T-helper 2 cell treated with Interferon-gamma antibody and Interleukin-4, amounts not matched to agents 5 μg/mL and 100 μg/mL, for 36 hours (primary cell): ENCODE measurements at regions not wholly inside any gene's neighbourhood (a gene's known extent, or its start where the extent isn't known, plus 50 kb on each side); places are given as distances from the start of the nearest gene placed in this dataset.
A peak's percentile ranks its signal among the peaks of the same experiment; 100 is the strongest.

Experiments used
- DNase-seq: peaks from one replicate; pipeline ENCODE4 v3.0.0; 2021; ENCODE audit warnings: low spot score
- H3K27ac Mint-ChIP-seq: one replicate; pipeline ENCODE4 v1.8.0; 2021; ENCODE audit warnings: mild to moderate bottlenecking, mixed read lengths
- H3K27me3 Mint-ChIP-seq: one replicate; pipeline ENCODE4 v1.8.0; 2021; ENCODE audit warnings: low read depth, mixed read lengths
- H3K36me3 Mint-ChIP-seq: one replicate; pipeline ENCODE4 v1.8.0; 2021; ENCODE audit warnings: low read depth, mixed read lengths
- H3K4me1 Mint-ChIP-seq: one replicate; pipeline ENCODE4 v1.8.0; 2021; ENCODE audit warnings: low read depth, mixed read lengths
- H3K4me3 Mint-ChIP-seq: one replicate; pipeline ENCODE4 v1.8.0; 2022; ENCODE audit warnings: mild to moderate bottlenecking, moderate library complexity, mixed read lengths
- H3K9me3 Mint-ChIP-seq: one replicate; pipeline ENCODE4 v1.8.0; 2021; ENCODE audit warnings: mixed read lengths

DNA sequence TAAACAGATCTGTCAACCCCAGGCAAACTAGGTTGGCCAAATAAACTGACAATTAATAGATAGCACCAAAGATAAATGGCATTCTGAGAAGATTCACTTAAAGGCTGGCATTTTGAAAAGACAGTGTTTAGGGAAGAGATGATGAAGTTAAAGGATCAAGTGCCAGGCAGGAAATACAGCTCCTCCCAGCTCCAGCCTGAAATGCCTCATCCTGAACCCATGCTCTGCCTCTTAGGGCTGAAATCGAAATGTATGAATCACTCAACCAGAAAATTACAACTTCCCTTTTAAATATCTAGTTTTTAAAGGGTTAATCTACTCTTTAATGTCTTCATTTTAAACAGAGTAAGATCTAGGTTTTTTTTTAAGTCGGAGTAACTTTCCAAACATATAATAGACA lies 171.2 kb upstream of the UBL3 start:
- DNase-seq = no peak
- Mint-ChIP-seq H3K27ac (no peak overlapping the region), H3K36me3 (no peaks in the 10 kb centered on the region), H3K4me3 (no peak overlapping the region), H3K4me1 (no peaks in the 10 kb centered on the region), H3K27me3 (peaks cover 13% of the 10 kb centered on the region), H3K9me3 (no peaks in the 10 kb centered on the region)

DNA sequence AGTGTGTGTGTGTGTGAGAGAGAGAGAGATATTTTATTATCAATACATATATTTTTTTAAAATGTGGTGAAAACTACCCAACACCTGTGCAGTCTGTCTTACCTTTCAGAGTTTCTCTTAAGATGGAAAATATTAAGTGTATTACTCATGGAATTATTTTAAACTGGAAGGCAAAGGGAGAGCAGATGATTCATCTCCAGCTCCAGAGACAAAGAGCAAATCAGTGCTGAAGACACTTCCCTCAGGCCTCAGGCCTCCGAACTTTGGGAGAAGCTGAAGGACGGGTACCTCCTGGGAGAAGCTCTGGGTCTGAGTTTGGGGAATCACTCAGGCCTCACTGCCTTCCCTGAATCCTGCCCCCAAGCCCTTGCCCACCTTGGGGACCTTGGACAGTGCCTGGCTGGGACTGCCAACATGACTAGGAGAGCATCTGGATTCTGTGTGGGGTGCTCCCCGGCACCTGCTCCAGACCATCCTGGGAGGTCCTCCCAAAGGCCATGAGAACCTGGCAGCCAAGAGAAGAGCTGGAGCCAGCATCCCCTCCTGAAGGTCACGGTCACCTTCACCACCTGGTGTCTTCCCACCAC lies 170.4 kb upstream of the UBL3 start:
- Mint-ChIP-seq H3K4me3 (no peak overlapping the region), H3K4me1 (no peaks in the 10 kb centered on the region), H3K9me3 (no peaks in the 10 kb centered on the region), H3K36me3 (no peaks in the 10 kb centered on the region), H3K27ac (no peak overlapping the region), H3K27me3 (peaks cover 13% of the 10 kb centered on the region)
- DNase-seq = no peak

DNA sequence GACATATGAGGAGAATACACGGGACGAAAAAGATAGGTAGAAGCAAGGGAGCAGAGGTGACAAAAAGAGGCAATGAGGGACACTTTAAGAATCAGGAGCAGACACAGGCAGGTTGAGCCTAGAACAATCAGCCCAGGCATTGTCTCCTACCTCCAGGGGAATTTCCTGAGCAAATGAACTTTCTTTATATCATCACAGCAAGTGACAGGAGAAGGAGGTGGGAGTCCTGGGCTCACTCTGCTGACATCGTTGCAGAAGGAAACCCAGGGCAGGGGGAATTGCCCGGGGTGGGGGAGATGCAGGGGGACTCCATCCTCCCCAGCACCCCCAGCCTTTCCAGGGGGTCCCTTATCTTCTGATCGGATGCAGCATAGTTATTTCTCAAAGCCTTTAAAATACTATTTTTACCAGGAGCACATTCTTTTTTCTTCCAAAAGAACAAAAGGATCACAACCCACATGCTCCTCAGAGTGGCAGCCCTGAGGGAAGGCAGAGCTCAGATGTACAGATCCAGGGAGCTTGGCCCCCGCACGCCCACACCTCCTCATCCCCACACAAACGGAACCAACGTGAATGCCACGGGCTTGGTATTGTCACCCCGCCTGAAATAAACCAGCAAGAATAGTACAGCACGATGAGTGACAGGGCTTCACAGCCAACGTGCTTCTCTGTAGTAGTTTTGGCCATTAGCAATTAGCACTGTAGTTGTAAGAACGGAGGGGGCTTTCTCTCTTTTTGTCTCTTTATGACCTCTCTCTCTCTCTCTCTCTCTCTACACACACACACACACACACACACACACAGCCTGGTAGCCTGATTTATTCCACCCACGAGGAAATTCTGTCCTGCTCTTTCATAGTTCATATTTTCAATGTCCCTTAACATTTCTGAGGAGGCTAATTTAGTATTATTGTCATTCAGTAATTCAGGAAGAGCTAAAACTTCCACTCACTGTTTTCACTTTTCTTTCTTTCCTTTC lies 169.5 kb upstream of the UBL3 start:
- no peaks in the 10 kb centered on the region for H3K4me1 Mint-ChIP-seq
- H3K4me3 Mint-ChIP-seq = no peak overlapping the region
- DNase-seq = no peak
- peaks cover 13% of the 10 kb centered on the region for H3K27me3 Mint-ChIP-seq
- no peaks in the 10 kb centered on the region for H3K36me3 Mint-ChIP-seq
- no peak overlapping the region for H3K27ac Mint-ChIP-seq
- no peaks in the 10 kb centered on the region for H3K9me3 Mint-ChIP-seq

DNA sequence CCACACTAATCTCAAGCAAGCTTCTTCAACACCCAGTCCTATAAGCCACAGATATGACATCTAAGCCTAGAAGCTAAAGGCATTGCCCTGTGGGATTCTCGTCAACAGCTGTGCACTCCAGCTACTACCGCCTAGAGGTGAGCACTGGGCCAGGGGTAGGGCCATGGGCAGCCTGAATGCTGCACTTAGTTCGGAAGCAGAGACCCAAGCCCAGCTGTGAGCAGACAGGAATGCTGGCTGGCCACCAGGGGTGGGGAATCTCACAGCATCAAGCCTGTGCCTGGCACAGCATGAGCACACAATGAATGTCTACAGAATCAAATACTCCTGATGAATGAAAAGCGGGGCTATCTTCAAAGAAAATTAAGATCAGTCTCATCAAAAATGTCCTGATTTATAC lies 167.5 kb upstream of the UBL3 start:
- Mint-ChIP-seq H3K4me1 (peaks cover 4% of the 10 kb centered on the region), H3K27ac (no peak overlapping the region), H3K4me3 (no peak overlapping the region), H3K9me3 (no peaks in the 10 kb centered on the region), H3K36me3 (no peaks in the 10 kb centered on the region), H3K27me3 (peaks cover 6% of the 10 kb centered on the region)
- DNase-seq = no peak

DNA sequence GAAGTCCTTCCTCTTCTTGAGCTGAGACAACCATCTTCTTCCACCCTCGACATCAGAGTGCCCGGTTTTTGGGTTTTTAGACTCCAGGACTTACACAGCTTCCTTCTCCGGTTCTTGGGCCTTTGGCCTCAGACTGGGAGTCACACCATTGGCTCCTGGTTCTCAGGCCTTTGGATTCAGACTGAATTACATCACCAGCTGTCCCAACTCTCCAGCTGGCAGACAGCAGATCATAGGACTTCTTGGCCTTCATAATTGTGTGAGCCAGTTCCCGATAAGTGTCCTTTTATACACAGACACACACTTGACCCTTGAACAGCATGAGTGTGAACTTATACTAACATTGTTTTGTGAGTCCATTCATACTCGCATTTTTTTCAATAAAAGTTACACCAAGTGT lies 166.0 kb upstream of the UBL3 start:
- no peaks in the 10 kb centered on the region for H3K9me3 Mint-ChIP-seq
- H3K36me3 Mint-ChIP-seq = no peaks in the 10 kb centered on the region
- H3K27me3 Mint-ChIP-seq = peaks cover 3% of the 10 kb centered on the region
- H3K4me1 Mint-ChIP-seq = peaks cover 4% of the 10 kb centered on the region
- H3K27ac Mint-ChIP-seq = no peak overlapping the region
- H3K4me3 Mint-ChIP-seq = no peak overlapping the region
- DNase-seq = no peak

DNA sequence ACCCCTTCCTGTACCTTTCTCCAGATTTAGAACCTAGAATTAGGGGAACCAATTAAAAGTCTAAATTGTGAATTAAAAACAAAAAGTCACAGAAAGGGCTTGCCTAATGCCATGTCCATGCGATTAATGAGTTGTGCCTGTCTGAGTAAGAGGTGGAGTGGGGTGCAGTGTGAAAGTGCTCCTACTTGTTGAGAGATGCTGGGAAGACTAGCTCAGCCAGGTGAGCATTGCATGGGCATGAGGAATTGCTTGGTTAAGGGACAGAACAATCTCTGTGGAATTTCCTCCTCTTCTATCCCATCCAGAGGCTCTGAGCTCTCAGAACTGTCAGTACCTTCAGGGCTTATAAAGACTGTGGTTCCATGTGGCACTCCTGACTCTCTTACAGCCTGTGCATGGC lies 159.0 kb upstream of the UBL3 start:
- Mint-ChIP-seq H3K4me3 (no peak overlapping the region), H3K27me3 (peaks cover 19% of the 10 kb centered on the region), H3K4me1 (peaks cover 26% of the 10 kb centered on the region), H3K36me3 (no peaks in the 10 kb centered on the region), H3K27ac (no peak overlapping the region), H3K9me3 (no peaks in the 10 kb centered on the region)
- DNase-seq = no peak

DNA sequence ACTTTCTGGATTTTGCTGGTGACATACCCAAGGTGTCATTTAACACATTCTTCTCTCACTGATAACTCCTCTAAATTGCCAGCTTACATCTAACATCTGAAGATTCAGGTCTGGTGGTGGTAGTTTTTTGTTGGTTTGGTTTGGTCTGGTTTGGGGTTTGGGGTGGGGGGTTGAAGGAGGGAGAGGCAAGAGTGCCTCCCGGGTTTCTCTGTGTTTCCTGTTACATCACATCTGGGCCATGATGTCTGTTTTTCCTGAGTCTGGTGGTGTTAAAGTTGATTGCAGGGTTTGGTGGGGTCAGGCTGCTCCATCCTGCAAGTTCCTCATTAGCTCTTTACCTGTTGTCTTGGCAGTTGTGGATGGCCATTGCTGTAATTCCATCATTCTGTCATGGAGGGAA lies 155.8 kb upstream of the UBL3 start:
- DNase-seq = no peak
- Mint-ChIP-seq H3K27ac (peak overlapping the region; percentile 19), H3K9me3 (no peaks in the 10 kb centered on the region), H3K36me3 (no peaks in the 10 kb centered on the region), H3K4me3 (peak overlapping the region; percentile 1), H3K4me1 (peaks cover 34% of the 10 kb centered on the region), H3K27me3 (peaks cover 19% of the 10 kb centered on the region)

DNA sequence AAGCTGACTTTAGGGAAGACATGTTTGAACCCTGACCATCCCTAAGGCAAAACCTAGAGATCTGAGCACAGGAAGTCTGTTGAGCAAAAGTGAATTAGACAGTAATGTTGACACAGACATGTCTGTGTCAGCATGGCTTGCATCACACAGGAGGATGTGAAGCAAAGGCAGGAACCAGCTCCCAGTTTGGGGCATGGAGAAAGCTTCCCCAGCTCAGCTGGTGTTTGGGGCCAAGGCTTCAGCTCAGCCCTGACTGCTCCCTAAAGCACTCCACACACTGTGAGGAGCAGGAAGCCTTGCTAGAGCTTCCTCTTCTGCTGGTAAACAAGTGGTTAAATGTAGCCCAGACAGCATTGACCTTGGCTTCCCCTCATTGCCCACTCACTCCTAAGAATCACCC lies 153.8 kb upstream of the UBL3 start:
- no peak for DNase-seq
- H3K4me1 Mint-ChIP-seq = peaks cover 37% of the 10 kb centered on the region
- no peak overlapping the region for H3K4me3 Mint-ChIP-seq
- no peaks in the 10 kb centered on the region for H3K36me3 Mint-ChIP-seq
- no peaks in the 10 kb centered on the region for H3K9me3 Mint-ChIP-seq
- no peak overlapping the region for H3K27ac Mint-ChIP-seq
- H3K27me3 Mint-ChIP-seq = peaks cover 7% of the 10 kb centered on the region

DNA sequence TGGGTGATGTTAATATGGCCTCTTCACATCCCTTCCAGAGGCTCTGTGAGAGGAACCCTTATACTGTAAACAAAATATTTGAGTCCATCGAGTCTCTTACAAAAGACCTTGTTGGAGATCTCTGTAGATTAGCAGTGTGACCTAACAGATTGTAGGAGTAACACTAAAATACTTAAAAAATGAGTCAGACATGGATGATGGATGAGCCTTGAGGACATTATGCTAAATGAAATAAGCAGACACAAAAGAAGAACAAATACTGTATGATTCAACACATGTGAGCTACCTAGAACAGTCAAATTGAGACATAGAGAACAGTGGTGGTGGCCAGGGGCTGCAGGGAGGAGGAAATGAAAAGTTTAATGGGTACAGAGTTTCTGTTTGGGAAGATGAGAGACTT lies 152.2 kb upstream of the UBL3 start:
- peaks cover 38% of the 10 kb centered on the region for H3K4me1 Mint-ChIP-seq
- H3K27me3 Mint-ChIP-seq = no peaks in the 10 kb centered on the region
- H3K36me3 Mint-ChIP-seq = no peaks in the 10 kb centered on the region
- no peaks in the 10 kb centered on the region for H3K9me3 Mint-ChIP-seq
- DNase-seq = no peak
- H3K4me3 Mint-ChIP-seq = no peak overlapping the region
- no peak overlapping the region for H3K27ac Mint-ChIP-seq

DNA sequence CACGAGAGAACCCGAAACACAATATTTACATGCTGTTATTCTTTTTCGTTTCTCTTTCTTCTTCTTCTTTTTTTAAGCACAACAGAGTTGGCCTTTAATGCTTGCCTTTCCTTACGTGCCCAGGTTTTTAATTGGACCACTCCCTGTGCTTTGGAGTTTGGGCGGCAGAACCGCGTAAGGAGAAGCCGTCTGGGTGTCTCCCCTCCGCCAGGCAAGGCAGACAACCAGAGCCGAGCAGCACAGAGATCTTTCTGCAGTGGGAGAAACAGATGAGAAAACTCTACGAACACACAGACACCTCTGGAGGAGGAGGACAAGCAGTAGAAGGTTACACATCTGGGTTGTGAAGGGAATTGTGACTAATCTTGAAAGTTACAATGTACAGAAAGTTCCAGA lies 150.0 kb upstream of the UBL3 start:
- H3K4me1 Mint-ChIP-seq = peaks cover 25% of the 10 kb centered on the region
- no peaks in the 10 kb centered on the region for H3K36me3 Mint-ChIP-seq
- H3K9me3 Mint-ChIP-seq = no peaks in the 10 kb centered on the region
- no peaks in the 10 kb centered on the region for H3K27me3 Mint-ChIP-seq
- H3K4me3 Mint-ChIP-seq = no peak overlapping the region
- no peak for DNase-seq
- no peak overlapping the region for H3K27ac Mint-ChIP-seq

DNA sequence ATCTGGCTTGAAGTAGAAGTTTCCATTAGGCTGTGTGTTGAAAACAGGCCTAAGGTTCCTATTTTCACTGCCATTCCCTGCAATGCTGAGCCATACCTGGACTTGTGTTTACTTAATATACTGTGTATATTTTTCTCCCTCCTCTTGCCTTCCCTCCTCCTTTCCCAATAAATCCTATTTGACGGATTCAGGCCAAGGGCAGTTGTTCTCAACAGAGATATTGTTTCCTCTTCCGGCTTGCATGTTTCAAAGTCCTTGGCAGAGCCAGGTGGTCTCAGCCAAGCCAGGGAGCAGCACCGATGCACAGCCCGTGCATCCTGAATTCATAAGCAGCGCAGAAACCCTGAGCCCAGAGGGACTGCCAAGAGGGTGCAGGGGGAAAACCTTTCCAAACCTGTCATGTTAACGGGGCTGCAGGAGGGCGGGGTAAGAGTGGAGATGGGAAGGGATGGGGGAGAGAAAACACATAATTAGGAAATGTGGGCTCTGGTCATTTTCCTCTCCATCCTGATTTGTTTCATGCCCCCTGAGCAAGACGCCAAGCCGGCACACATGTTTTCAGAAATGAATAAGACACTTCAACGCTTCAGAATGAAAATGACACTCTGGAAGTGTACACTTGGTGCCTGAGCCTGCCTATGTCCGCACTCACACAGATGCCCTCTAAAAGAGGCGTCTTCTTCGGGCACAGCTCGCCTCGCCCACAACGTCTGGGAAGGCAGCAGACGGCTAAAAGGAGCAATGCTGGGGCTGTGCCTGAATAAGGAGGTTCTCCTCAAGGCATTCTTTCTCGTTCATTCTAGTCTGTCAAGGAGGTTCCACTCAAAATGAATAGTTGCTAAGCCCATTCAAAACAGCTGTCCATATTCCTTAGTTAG lies 149.3 kb upstream of the UBL3 start:
- Mint-ChIP-seq H3K4me3 (no peak overlapping the region), H3K4me1 (peaks cover 19% of the 10 kb centered on the region), H3K9me3 (no peaks in the 10 kb centered on the region), H3K36me3 (no peaks in the 10 kb centered on the region), H3K27me3 (no peaks in the 10 kb centered on the region), H3K27ac (no peak overlapping the region)
- no peak for DNase-seq

DNA sequence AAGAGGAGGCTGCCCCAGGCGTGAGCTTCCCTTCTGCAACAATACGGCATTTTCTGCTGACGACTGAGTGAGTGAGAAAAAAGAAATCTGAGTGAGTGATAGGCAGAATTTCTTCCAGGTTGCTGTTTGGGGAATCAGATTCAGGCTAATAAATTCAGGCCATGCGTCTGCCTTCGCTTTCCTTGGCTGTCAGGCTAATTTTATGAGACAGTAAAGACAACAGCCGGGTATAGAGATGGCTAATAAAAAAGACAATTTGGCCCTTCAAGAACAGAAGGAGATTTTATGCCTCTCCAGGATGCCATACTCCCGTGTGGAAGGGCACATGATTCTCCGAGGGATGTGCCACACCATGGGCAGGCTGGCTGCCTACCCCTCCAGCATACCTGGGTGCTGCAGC lies 145.9 kb upstream of the UBL3 start:
- Mint-ChIP-seq H3K9me3 (no peaks in the 10 kb centered on the region), H3K27ac (no peak overlapping the region), H3K27me3 (no peaks in the 10 kb centered on the region), H3K4me1 (peaks cover 5% of the 10 kb centered on the region), H3K4me3 (no peak overlapping the region), H3K36me3 (no peaks in the 10 kb centered on the region)
- no peak for DNase-seq

DNA sequence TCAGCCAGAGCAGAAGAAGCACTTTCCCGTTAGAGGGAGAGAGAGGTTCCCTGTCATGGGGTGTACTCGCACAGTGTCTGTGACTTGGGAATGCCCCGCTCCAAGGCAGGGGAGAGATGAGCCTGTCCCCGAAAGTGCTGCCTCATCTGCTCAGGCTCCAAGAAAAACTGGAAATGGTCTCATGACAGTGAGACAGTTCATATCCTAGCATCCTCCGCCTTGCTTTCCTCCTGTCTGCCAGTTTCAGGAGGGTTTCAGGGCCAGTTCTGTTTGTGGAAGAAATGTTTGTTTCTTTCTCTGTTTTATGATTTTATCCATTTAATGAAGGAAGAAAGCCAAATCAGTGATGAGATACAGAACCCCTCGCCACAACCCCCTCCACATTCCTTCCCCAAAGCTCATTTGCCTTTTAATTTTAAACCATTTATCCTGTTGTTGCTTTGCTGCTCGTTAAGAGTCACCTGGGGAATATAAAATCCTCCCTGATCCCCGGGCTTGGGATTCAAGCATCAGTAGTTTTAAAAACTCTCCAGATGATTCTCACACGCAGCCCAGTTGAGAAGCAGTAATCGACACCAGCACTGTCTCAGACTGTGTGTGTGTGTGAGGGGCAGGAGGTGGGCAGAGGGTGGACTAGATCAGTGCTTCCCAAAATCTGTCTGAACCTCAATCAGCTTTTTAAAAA lies 144.6 kb upstream of the UBL3 start:
- peaks cover 1% of the 10 kb centered on the region for H3K4me1 Mint-ChIP-seq
- H3K9me3 Mint-ChIP-seq = no peaks in the 10 kb centered on the region
- H3K36me3 Mint-ChIP-seq = no peaks in the 10 kb centered on the region
- DNase-seq = no peak
- H3K4me3 Mint-ChIP-seq = no peak overlapping the region
- H3K27ac Mint-ChIP-seq = no peak overlapping the region
- no peaks in the 10 kb centered on the region for H3K27me3 Mint-ChIP-seq
